ENCODE measurements at regions not wholly inside any gene's neighbourhood (a gene's known extent, or its start where the extent isn't known, plus 50 kb on each side); places are given as distances from the start of the nearest gene placed in this dataset.

GRCh38 chr1:191913260-191913977 lies 244.8 kb upstream of the RGS18 start:
- no peak for DNase-seq

- no peak for DNase-seq
Measured at GRCh38 chr1:191929383-191929782, 228.9 kb upstream of the RGS18 start.

- DNase-seq: no peak
Measured at GRCh38 chr1:191943684-191944083, 214.6 kb upstream of the RGS18 start.

GRCh38 chr1:191953526-191953925 lies 204.7 kb upstream of the RGS18 start:
- DNase-seq: no peak

GRCh38 chr1:191959856-191960255 lies 198.4 kb upstream of the RGS18 start:
- no peak for DNase-seq

GRCh38 chr1:191963286-191963685 lies 195.0 kb upstream of the RGS18 start:
- DNase-seq: no peak

GRCh38 chr1:191963781-191964455 lies 194.3 kb upstream of the RGS18 start:
- no peak for DNase-seq

- no peak for DNase-seq
Measured at GRCh38 chr1:191969290-191969689, 189.0 kb upstream of the RGS18 start.

GRCh38 chr1:191970116-191970515 lies 188.1 kb upstream of the RGS18 start:
- no peak for DNase-seq

- no peak for DNase-seq
Measured at GRCh38 chr1:191971447-191971846, 186.8 kb upstream of the RGS18 start.

- DNase-seq: no peak
Measured at GRCh38 chr1:191974004-191974403, 184.3 kb upstream of the RGS18 start.

- DNase-seq: no peak
Measured at GRCh38 chr1:191977874-191978506, 180.3 kb upstream of the RGS18 start.

GRCh38 chr1:191984856-191985255 lies 173.4 kb upstream of the RGS18 start:
- DNase-seq: no peak

- no peak for DNase-seq
Measured at GRCh38 chr1:191992118-191992517, 166.1 kb upstream of the RGS18 start.

GRCh38 chr1:191993549-191993948 lies 164.7 kb upstream of the RGS18 start:
- DNase-seq: no peak

- no peak for DNase-seq
Measured at GRCh38 chr1:192002063-192002462, 156.2 kb upstream of the RGS18 start.

- no peak for DNase-seq
Measured at GRCh38 chr1:192003295-192004077, 154.8 kb upstream of the RGS18 start.

GRCh38 chr1:192005976-192006375 lies 152.3 kb upstream of the RGS18 start:
- DNase-seq: no peak

- no peak for DNase-seq
Measured at GRCh38 chr1:192008281-192008825, 149.9 kb upstream of the RGS18 start.

- DNase-seq: no peak
Measured at GRCh38 chr1:192010406-192010805, 147.9 kb upstream of the RGS18 start.

GRCh38 chr1:192011525-192011924 lies 146.7 kb upstream of the RGS18 start:
- DNase-seq: no peak

- DNase-seq: no peak
Measured at GRCh38 chr1:192022827-192023226, 135.4 kb upstream of the RGS18 start.

GRCh38 chr1:192024881-192025280 lies 133.4 kb upstream of the RGS18 start:
- DNase-seq: no peak

Data from NCI-H1694 (cell line).